ENCODE measurements at regions not wholly inside any gene's neighbourhood (a gene's known extent, or its start where the extent isn't known, plus 50 kb on each side); places are given as distances from the start of the nearest gene placed in this dataset.

DNA sequence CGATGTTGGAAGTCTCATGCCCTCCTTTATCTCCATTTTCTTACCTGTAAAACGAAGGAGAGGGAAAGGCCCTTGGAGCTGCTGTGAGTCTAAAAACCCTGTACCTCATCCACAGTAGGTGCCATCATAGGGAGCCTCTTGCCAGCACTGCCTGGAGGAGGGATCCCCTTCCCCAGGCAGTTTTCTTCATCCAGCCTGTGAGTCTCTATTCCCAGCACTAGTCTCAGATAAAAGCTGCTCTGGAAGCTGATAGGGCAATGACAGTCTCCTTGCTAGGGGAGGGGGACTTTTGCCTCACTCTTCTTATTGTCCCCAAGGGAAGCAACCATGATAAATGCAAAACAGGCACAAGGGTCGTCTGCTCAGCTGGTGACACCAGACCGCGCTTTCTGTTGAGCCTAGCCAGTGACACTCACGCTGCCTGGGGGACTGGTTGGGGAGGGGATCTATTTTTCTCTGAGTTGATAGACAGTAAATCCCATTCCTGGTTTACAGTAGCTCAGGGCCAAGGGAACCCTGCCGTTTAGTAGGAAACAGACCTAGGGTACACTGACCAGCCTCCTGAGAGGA is 139.5 kb upstream of the NABP1 start:
- ChIA-PET POLR2A (interaction anchor here (0.6 kb wide), 1 partner anchor 486 kb away, joined by 5 read pairs; no protein-coding TSS in a partner anchor), CTCF (interaction anchor here (1.1 kb wide), 1 partner anchor 14 kb away, joined by 3 read pairs; no protein-coding TSS in a partner anchor)
- no peaks in the 10 kb centered on the region for H3K36me3 ChIP-seq (ENCODE audit: control insufficient read depth in 2 of 3, insufficient read depth in 3 of 3, low read length in 3 of 3)
- no peaks in the 10 kb centered on the region for H3K4me1 ChIP-seq (ENCODE audit: control insufficient read depth in 2 of 2, insufficient read depth in 2 of 2, low read length in 2 of 2)
- no peak overlapping the region for H3K4me3 ChIP-seq (ENCODE audit: low read length)
- no peak overlapping the region for H3K27ac Mint-ChIP-seq
- ATAC-seq: no peak
- no peak for DNase-seq
- intact Hi-C loops (cut with micrococcal nuclease): no loop called here
- H3K9me3 Mint-ChIP-seq: peaks cover 0 to 5% (median 0%) of the 10 kb centered on the region in 11 donors
- peaks cover 0 to 6% (median 0%) of the 10 kb centered on the region in 5 donors for H3K36me3 Mint-ChIP-seq
- no peak overlapping the region for H3K27ac ChIP-seq (ENCODE audit: low read depth, low read length)
- H3K4me1 Mint-ChIP-seq: peaks cover 0 to 6% (median 0%) of the 10 kb centered on the region in 7 donors
- peaks cover 0 to 7% (median 0%) of the 10 kb centered on the region in 5 donors for H3K27me3 Mint-ChIP-seq
- no peaks in the 10 kb centered on the region for H3K9me3 ChIP-seq (ENCODE audit: control insufficient read depth in 2 of 3, low read length in 3 of 3)
- no peaks in the 10 kb centered on the region for H3K27me3 ChIP-seq (ENCODE audit: control insufficient read depth in 2 of 2, insufficient read depth in 2 of 2, low read length in 2 of 2)
- no peak overlapping the region for H3K4me3 Mint-ChIP-seq

DNA sequence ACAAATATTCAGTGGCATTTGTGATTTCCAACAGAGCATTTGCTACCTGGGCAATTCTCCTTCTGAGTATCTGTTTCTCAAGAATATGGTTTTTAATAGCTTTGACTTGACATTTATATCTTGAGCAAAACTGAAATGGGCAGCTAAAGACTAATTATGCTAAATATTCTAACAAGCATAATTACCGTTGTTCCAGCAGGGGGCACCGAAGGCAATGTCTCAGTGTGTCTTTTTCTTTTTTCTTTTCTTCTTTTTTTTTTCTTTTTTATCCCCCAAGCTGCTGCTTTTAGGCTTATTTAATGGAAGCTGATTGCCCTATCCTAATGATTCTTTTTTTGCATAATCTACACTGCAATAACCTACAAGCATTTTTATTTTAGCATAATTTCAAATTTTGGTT is 138.9 kb upstream of the NABP1 start:
- Mint-ChIP-seq H3K4me3 (no peak overlapping the region), H3K4me1 (peaks cover 0 to 5% (median 0%) of the 10 kb centered on the region in 7 donors), H3K36me3 (peaks cover 0 to 6% (median 0%) of the 10 kb centered on the region in 5 donors), H3K27me3 (peaks cover 0 to 7% (median 0%) of the 10 kb centered on the region in 5 donors), H3K27ac (no peak overlapping the region), H3K9me3 (peaks cover 0 to 5% (median 0%) of the 10 kb centered on the region in 11 donors)
- ATAC-seq (no peak), DNase-seq (peak in 4 of 9 donors; percentile 3 to 17 (median 12))
- CTCF ChIA-PET: interaction anchor here (0.7 to 1.1 kb wide), 4 partner anchors 14 to 624 kb away, joined by 3 to 10 read pairs (median 4); no protein-coding TSS in a partner anchor
- POLR2A ChIA-PET: interaction anchor here (0.6 kb wide), 1 partner anchor 487 kb away, joined by 5 read pairs; no protein-coding TSS in a partner anchor
- Histone ChIP-seq H3K4me1 (ENCODE audit: control insufficient read depth in 2 of 2, insufficient read depth in 2 of 2, low read length in 2 of 2) (no peaks in the 10 kb centered on the region), H3K27ac (ENCODE audit: low read depth, low read length) (no peak overlapping the region), H3K27me3 (ENCODE audit: control insufficient read depth in 2 of 2, insufficient read depth in 2 of 2, low read length in 2 of 2) (no peaks in the 10 kb centered on the region), H3K4me3 (ENCODE audit: low read length) (no peak overlapping the region), H3K36me3 (ENCODE audit: control insufficient read depth in 2 of 3, insufficient read depth in 3 of 3, low read length in 3 of 3) (no peaks in the 10 kb centered on the region), H3K9me3 (ENCODE audit: control insufficient read depth in 2 of 3, low read length in 3 of 3) (no peaks in the 10 kb centered on the region)
- intact Hi-C loops (cut with micrococcal nuclease): loop anchor here in 1 of 2 donors (1.0 kb wide), 1 partner anchor 623 kb away; no protein-coding TSS in a partner anchor

DNA sequence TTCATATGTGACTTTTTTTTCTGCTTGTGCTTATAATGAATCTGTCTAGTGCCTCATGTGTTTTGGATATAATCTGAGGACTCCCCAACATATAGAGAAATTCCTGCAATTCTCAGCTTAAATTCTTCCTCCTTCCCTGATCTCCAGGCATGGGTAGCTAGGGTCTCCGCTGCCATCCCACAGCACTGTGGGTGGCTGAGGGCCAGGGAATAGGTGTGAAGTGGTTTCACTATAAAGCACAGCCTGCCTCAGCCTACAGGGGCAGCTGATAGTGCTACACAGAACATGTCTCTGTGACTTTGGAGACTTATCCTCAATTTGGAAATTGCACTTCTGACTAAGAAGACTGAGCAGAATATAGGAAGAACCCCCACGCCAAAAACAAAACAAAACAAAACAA is 137.3 kb upstream of the NABP1 start:
- CTCF ChIA-PET: interaction anchor here (0.9 to 1.2 kb wide), 2 partner anchors 488 to 622 kb away, joined by 3 to 4 read pairs; no protein-coding TSS in a partner anchor
- no peaks in the 10 kb centered on the region for H3K36me3 ChIP-seq (ENCODE audit: control insufficient read depth in 2 of 3, insufficient read depth in 3 of 3, low read length in 3 of 3)
- H3K4me3 Mint-ChIP-seq: no peak overlapping the region
- H3K27me3 Mint-ChIP-seq: peaks cover 0 to 2% (median 0%) of the 10 kb centered on the region in 5 donors
- no peak for ATAC-seq
- no peaks in the 10 kb centered on the region for H3K27me3 ChIP-seq (ENCODE audit: control insufficient read depth in 2 of 2, insufficient read depth in 2 of 2, low read length in 2 of 2)
- H3K36me3 Mint-ChIP-seq: peaks cover 0 to 14% (median 0%) of the 10 kb centered on the region in 5 donors
- no peak overlapping the region for H3K27ac Mint-ChIP-seq
- POLR2A ChIA-PET: interaction anchor here (0.6 kb wide), 1 partner anchor 588 kb away, joined by 3 read pairs; no protein-coding TSS in a partner anchor
- no peaks in the 10 kb centered on the region for H3K9me3 ChIP-seq (ENCODE audit: control insufficient read depth in 2 of 3, low read length in 3 of 3)
- no peak for DNase-seq
- H3K27ac ChIP-seq (ENCODE audit: low read depth, low read length): no peak overlapping the region
- peaks cover 0 to 2% (median 0%) of the 10 kb centered on the region in 7 donors for H3K4me1 Mint-ChIP-seq
- H3K4me3 ChIP-seq (ENCODE audit: low read length): no peak overlapping the region
- H3K4me1 ChIP-seq (ENCODE audit: control insufficient read depth in 2 of 2, insufficient read depth in 2 of 2, low read length in 2 of 2): no peaks in the 10 kb centered on the region
- H3K9me3 Mint-ChIP-seq: peaks cover 0 to 7% (median 3%) of the 10 kb centered on the region in 11 donors
- intact Hi-C loops (cut with micrococcal nuclease): no loop called here

DNA sequence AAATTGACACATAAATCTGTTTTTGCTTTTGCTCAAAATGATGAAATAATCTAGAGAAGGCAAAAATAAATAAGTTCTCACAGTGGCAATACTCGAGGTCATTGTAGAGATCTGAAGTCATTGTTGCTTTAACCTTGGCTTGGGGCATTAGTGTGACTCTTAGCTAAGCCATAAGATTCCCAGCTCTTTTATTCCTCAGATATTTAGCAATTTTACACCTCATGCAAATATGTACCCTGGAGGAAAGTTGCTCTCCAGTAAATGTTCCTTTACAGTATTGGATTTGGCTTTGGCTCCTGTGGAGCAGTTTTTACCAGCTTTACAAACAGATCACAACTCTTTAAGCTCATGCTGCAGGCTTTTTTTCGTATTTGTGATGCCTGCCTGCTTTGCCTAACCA is 134.2 kb upstream of the NABP1 start:
- Histone ChIP-seq H3K9me3 (ENCODE audit: control insufficient read depth in 2 of 3, low read length in 3 of 3) (no peaks in the 10 kb centered on the region), H3K4me3 (ENCODE audit: low read length) (no peak overlapping the region), H3K27ac (ENCODE audit: low read depth, low read length) (no peak overlapping the region), H3K4me1 (ENCODE audit: control insufficient read depth in 2 of 2, insufficient read depth in 2 of 2, low read length in 2 of 2) (no peaks in the 10 kb centered on the region), H3K27me3 (ENCODE audit: control insufficient read depth in 2 of 2, insufficient read depth in 2 of 2, low read length in 2 of 2) (no peaks in the 10 kb centered on the region), H3K36me3 (ENCODE audit: control insufficient read depth in 2 of 3, insufficient read depth in 3 of 3, low read length in 3 of 3) (no peaks in the 10 kb centered on the region)
- POLR2A ChIA-PET: no interaction called here
- Mint-ChIP-seq H3K27ac (no peak overlapping the region), H3K9me3 (peaks cover 0 to 6% (median 3%) of the 10 kb centered on the region in 11 donors), H3K27me3 (peaks cover 0 to 2% (median 0%) of the 10 kb centered on the region in 5 donors), H3K4me1 (peaks cover 0 to 2% (median 0%) of the 10 kb centered on the region in 7 donors), H3K4me3 (no peak overlapping the region), H3K36me3 (peaks cover 0 to 9% (median 0%) of the 10 kb centered on the region in 5 donors)
- ATAC-seq (no peak), DNase-seq (no peak)
- CTCF ChIA-PET: interaction anchor here (0.7 to 1.8 kb wide), 2 partner anchors 9 to 491 kb away, joined by 3 to 9 read pairs; no protein-coding TSS in a partner anchor
- intact Hi-C loops (cut with micrococcal nuclease): no loop called here

DNA sequence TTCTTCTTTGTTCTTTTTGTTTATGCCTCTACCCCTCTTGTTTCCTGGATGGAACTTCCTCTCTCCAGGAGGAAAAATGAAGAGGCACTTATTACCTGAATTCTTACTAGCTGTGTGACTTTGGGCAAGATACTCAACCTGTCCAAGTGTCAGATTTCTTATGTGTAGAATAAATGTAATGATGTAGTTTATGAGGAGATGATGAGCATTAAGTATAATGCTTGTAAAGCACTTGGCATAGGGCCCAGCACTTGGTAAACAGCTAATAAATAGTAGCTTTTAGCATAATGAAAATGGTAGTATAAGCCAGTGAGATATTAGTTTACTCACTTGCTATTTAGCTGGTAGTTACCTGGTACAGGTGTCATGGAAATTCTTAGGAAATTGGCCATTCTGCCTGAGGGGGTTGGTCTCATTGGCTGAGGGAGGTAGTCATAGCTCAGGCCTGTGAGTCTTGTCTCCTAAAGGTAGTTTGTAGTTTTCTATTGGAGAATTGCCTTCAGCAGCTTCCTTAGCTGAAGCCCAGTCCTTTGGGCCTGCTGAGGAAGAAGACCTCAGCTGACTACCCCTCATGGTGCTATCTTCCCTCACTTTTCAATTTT is 133.4 kb upstream of the NABP1 start:
- ATAC-seq (no peak), DNase-seq (no peak)
- ChIA-PET CTCF (interaction anchor here (0.7 to 1.8 kb wide), 2 partner anchors 9 to 492 kb away, joined by 3 to 9 read pairs; no protein-coding TSS in a partner anchor), POLR2A (no interaction called here)
- Mint-ChIP-seq H3K4me1 (no peaks in the 10 kb centered on the region), H3K36me3 (peaks cover 0 to 9% (median 0%) of the 10 kb centered on the region in 5 donors), H3K9me3 (peaks cover 0 to 6% (median 3%) of the 10 kb centered on the region in 11 donors), H3K27me3 (peaks cover 0 to 2% (median 0%) of the 10 kb centered on the region in 5 donors), H3K27ac (no peak overlapping the region), H3K4me3 (no peak overlapping the region)
- no peaks in the 10 kb centered on the region for H3K4me1 ChIP-seq (ENCODE audit: control insufficient read depth in 2 of 2, insufficient read depth in 2 of 2, low read length in 2 of 2)
- no peak overlapping the region for H3K4me3 ChIP-seq (ENCODE audit: low read length)
- H3K27me3 ChIP-seq (ENCODE audit: control insufficient read depth in 2 of 2, insufficient read depth in 2 of 2, low read length in 2 of 2): no peaks in the 10 kb centered on the region
- intact Hi-C loops (cut with micrococcal nuclease): no loop called here
- no peaks in the 10 kb centered on the region for H3K9me3 ChIP-seq (ENCODE audit: control insufficient read depth in 2 of 3, low read length in 3 of 3)
- no peak overlapping the region for H3K27ac ChIP-seq (ENCODE audit: low read depth, low read length)
- H3K36me3 ChIP-seq (ENCODE audit: control insufficient read depth in 2 of 3, insufficient read depth in 3 of 3, low read length in 3 of 3): no peaks in the 10 kb centered on the region

DNA sequence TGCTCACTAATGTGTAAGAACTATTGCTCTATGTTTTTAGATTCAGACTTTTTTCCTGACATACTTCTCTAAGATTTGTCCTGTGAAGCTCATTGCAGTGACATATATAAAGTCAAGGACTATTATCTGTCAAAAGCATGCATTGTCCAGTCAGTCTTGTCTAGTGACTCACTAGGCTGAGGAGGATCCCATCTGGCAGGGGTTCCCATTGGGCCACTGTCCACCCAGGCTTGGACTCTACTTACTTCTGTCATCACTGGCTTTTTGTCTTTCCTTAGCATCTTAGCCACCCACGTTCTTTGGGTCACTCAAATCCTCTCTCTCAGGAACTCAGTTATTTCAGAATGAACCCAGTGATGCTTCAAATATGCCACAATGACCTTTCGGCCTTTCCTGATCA is 132.6 kb upstream of the NABP1 start:
- ATAC-seq: no peak
- no peak for DNase-seq
- peaks cover 0 to 3% (median 2%) of the 10 kb centered on the region in 5 donors for H3K27me3 Mint-ChIP-seq
- no peaks in the 10 kb centered on the region for H3K9me3 ChIP-seq (ENCODE audit: control insufficient read depth in 2 of 3, low read length in 3 of 3)
- H3K36me3 Mint-ChIP-seq: peaks cover 0 to 9% (median 0%) of the 10 kb centered on the region in 5 donors
- no peak overlapping the region for H3K4me3 ChIP-seq (ENCODE audit: low read length)
- no peak overlapping the region for H3K27ac Mint-ChIP-seq
- no peak overlapping the region for H3K27ac ChIP-seq (ENCODE audit: low read depth, low read length)
- H3K9me3 Mint-ChIP-seq: peaks cover 0 to 6% (median 3%) of the 10 kb centered on the region in 11 donors
- intact Hi-C loops (cut with micrococcal nuclease): no loop called here
- CTCF ChIA-PET: no interaction called here
- no peaks in the 10 kb centered on the region for H3K4me1 Mint-ChIP-seq
- POLR2A ChIA-PET: no interaction called here
- H3K4me1 ChIP-seq (ENCODE audit: control insufficient read depth in 2 of 2, insufficient read depth in 2 of 2, low read length in 2 of 2): no peaks in the 10 kb centered on the region
- H3K4me3 Mint-ChIP-seq: no peak overlapping the region
- H3K36me3 ChIP-seq (ENCODE audit: control insufficient read depth in 2 of 3, insufficient read depth in 3 of 3, low read length in 3 of 3): no peaks in the 10 kb centered on the region
- H3K27me3 ChIP-seq (ENCODE audit: control insufficient read depth in 2 of 2, insufficient read depth in 2 of 2, low read length in 2 of 2): no peaks in the 10 kb centered on the region

Measured in naive thymus-derived CD4-positive, alpha-beta T cell (primary cell).